HEK293T (cell line): ENCODE measurements at regions not wholly inside any gene's neighbourhood (a gene's known extent, or its start where the extent isn't known, plus 50 kb on each side); places are given as distances from the start of the nearest gene placed in this dataset.
"Not testable (repeated sequence)": the region's sequence is repeated elsewhere in the genome, so short reads cannot be mapped to it uniquely, and the experiment has no call there.

Source experiments
- ARNT ChIP-seq: fragments of 450-650 bp; IDR thresholded peaks from 2 replicates; pipeline ENCODE4 v1.6.1; 2017; ENCODE audit warnings: mild to moderate bottlenecking
- BHLHE40 ChIP-seq: fragments of 450-650 bp; IDR thresholded peaks from 2 replicates; pipeline ENCODE4 v1.6.1; 2016; ENCODE audit warnings: mild to moderate bottlenecking, moderate library complexity, borderline replicate concordance
- ELF4 ChIP-seq: fragments of 450-650 bp; IDR thresholded peaks from 2 replicates; pipeline ENCODE4 v1.6.1; 2017; ENCODE audit warnings: antibody characterized with exemption
- FOXA1 ChIP-seq: fragments of 450-650 bp; IDR thresholded peaks from 2 replicates; pipeline ENCODE4 v1.6.1; 2016; ENCODE audit warnings: mild to moderate bottlenecking
- FOXK2 ChIP-seq: fragments of 450-650 bp; IDR thresholded peaks from 2 replicates; pipeline ENCODE4 v1.6.1; 2016; ENCODE audit warnings: mild to moderate bottlenecking
- FOXM1 ChIP-seq: fragments of 450-650 bp; IDR thresholded peaks from 2 replicates; pipeline ENCODE4 v1.6.1; 2017; ENCODE audit warnings: mild to moderate bottlenecking, borderline replicate concordance
- HDGF ChIP-seq: fragments of 450-650 bp; IDR thresholded peaks from 2 replicates; pipeline ENCODE4 v1.6.1; 2017; ENCODE audit warnings: antibody characterized with exemption, borderline replicate concordance
- L3MBTL2 ChIP-seq: fragments of 450-650 bp; conservative IDR thresholded peaks from 2 replicates; pipeline ENCODE4 v1.6.1; 2016; ENCODE audit warnings: mild to moderate bottlenecking
- LEF1 ChIP-seq: fragments of 450-650 bp; IDR thresholded peaks from 2 replicates; pipeline ENCODE4 v1.6.1; 2017; ENCODE audit warnings: mild to moderate bottlenecking, borderline replicate concordance
- NFRKB ChIP-seq: fragments of 450-650 bp; IDR thresholded peaks from 2 replicates; pipeline ENCODE4 v1.6.1; 2016; ENCODE audit warnings: mild to moderate bottlenecking, moderate library complexity
- PKNOX1 ChIP-seq: fragments of 450-650 bp; IDR thresholded peaks from 2 replicates; pipeline ENCODE4 v1.6.1; 2016
- SP1 ChIP-seq: fragments of 450-650 bp; IDR thresholded peaks from 2 replicates; pipeline ENCODE4 v1.6.1; 2017
- SUZ12 ChIP-seq: fragments of 450-650 bp; IDR thresholded peaks from 2 replicates; pipeline ENCODE4 v1.6.1; 2016; ENCODE audit warnings: mild to moderate bottlenecking
- TARDBP ChIP-seq: fragments of 450-650 bp; IDR thresholded peaks from 2 replicates; pipeline ENCODE4 v1.6.1; 2016

GRCh38 chr1:117716030-117716429 is 110.2 kb downstream of the TENT5C start:
- not testable (repeated sequence) for TF ChIP-seq PKNOX1, NFRKB, LEF1, BHLHE40, TARDBP, HDGF, FOXA1, ELF4, L3MBTL2, FOXK2, ARNT, SP1, FOXM1, SUZ12
